ENCODE measurements at regions not wholly inside any gene's neighbourhood (a gene's known extent, or its start where the extent isn't known, plus 50 kb on each side); places are given as distances from the start of the nearest gene placed in this dataset.

DNA sequence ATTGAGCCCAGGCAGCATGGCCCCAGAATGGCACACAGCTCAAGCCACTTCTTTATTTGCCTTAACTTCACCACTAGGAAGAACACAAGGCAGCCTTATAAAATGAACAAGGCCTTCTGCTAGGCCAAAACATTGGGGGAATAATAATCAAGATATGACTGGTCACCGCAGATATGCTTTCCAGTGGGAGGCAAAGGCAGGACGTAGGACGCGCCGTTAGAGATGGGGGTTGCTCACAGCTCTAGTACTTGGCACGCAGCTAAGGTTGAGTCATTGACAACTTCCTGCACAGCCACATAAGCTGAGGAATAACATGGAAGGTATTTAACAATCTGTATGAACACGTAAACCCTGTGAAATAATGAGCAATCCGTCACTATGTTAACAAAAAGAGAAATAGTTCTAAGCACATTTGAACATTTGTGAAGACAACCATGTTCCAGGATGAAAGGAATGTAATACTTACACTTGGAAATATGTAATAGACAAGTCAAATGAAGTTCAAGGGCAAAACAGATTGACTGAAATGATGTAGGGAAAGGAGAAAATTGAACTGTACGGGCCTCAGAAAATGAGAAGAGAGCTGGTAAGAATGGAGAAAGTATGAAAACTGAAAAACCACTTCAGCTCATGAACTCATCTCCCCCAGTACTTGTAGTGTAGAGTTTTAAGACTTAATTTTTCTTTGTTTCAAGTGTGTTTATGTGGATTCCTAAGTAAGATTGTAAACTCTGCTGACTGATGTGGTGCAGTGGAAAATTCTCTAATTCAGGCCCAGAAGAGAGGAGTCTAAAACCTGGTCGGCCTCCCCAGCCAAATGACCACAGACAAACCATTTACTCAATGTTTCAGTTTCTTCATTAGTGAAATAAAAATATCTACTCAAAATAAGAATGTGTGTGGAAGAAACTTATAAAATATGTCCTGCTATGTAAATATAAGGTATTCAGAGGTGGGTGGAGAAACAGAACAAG lies 59.3 kb upstream of the CCDC91 start:
- Histone ChIP-seq H3K9me1 (replicated peaks; ENCODE audit: control insufficient read depth, extremely low read depth, insufficient read depth, low read length) (no peaks in the 10 kb centered on the region), H3K27ac (ENCODE audit: insufficient read depth, low read depth, low read length) (peak overlapping the region; percentile 84), H3K4me1 (ENCODE audit: control insufficient read depth, extremely low read depth, insufficient read depth, low read length) (peaks cover 21% of the 10 kb centered on the region), H3K4me2 (ENCODE audit: insufficient read depth, low read length) (peak overlapping the region; percentile 51), H2AFZ (ENCODE audit: low read depth, low read length) (peak overlapping the region; percentile 41), H4K20me1 (replicated peaks; ENCODE audit: control insufficient read depth, extremely low read depth, insufficient read depth, low read length) (no peaks in the 10 kb centered on the region), H3K27me3 (ENCODE audit: control insufficient read depth in 2 of 2, insufficient read depth in 2 of 2, low read length in 2 of 2) (no peaks in the 10 kb centered on the region), H3K4me3 (replicated peaks in 1 of 3; ENCODE audit: insufficient read depth in 1 of 3, low read depth in 1 of 3, low read length in 3 of 3) (no peak overlapping the region), H3K9ac (replicated peaks; ENCODE audit: extremely low read depth, insufficient read depth, low read length) (peak overlapping the region; percentile 60), H3K36me3 (ENCODE audit: control insufficient read depth in 2 of 2, extremely low read depth in 1 of 2, insufficient read depth in 2 of 2, low read length in 2 of 2) (no peaks in the 10 kb centered on the region), H3K79me2 (ENCODE audit: control insufficient read depth, insufficient read depth, low read length) (no peaks in the 10 kb centered on the region), H3K9me3 (replicated peaks; ENCODE audit: control insufficient read depth, insufficient read depth, low read length) (no peaks in the 10 kb centered on the region)
- POLR2A ChIA-PET, result interaction anchor here (0.8 kb wide), 1 partner anchor 398 kb away, joined by 3 read pairs; no protein-coding TSS in a partner anchor
- TF ChIP-seq JUN (IDR thresholded peaks at IDR 0.05; ENCODE audit: borderline replicate concordance, insufficient read depth, insufficient read length, low read depth) (peak; percentile 94), CTCF (IDR thresholded peaks at IDR 0.05; ENCODE audit: extremely low read depth in 1 of 2, insufficient read depth in 1 of 2, low read depth in 1 of 2, low read length in 2 of 2) (no peak), MYC (IDR thresholded peaks at IDR 0.05; ENCODE audit: low read depth, low read length) (no peak), EZH2 (IDR thresholded peaks at IDR 0.05; ENCODE audit: borderline replicate concordance, low read depth, low read length, severe bottlenecking) (no peak), POLR2AphosphoS5 (IDR thresholded peaks at IDR 0.05; ENCODE audit: insufficient read depth, low read depth, low read length) (peak; percentile 84), POLR2A (IDR thresholded peaks at IDR 0.05; ENCODE audit: low read depth, low read length) (no peak), FOS (IDR thresholded peaks at IDR 0.05; ENCODE audit: borderline replicate concordance, insufficient read depth, low read length) (peak; percentile 95), GATA2 (IDR thresholded peaks at IDR 0.05; ENCODE audit: insufficient read depth, insufficient read length, low read depth, low read length) (peak; percentile 77)
- TF ChIP-seq, protein P1, sequence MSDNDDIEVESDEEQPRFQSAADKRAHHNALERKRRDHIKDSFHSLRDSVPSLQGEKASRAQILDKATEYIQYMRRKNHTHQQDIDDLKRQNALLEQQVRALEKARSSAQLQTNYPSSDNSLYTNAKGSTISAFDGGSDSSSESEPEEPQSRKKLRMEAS (IDR thresholded peaks at IDR 0.05; ENCODE audit: insufficient read depth, insufficient read length), result no peak
- intact Hi-C loops (cut with micrococcal nuclease), result loop anchor here (1.0 to 2.0 kb wide), 6 partner anchors 42 to 832 kb away; no protein-coding TSS in a partner anchor
- TSS peak; percentile 96 for BruUV-seq (replicated peaks)
- DNase-seq (ENCODE audit: low read depth, low spot score) (peak; percentile 99), FAIRE-seq (peak; percentile 93)
- dilution Hi-C loops (cut with MboI; ENCODE audit: extremely low pct_ligation_motif_present, low sequenced_read_pairs), result no loop called here
- CTCF ChIA-PET, result interaction anchor here (1.0 to 1.3 kb wide), 4 partner anchors 18 to 309 kb away, joined by 3 to 5 read pairs (median 4); no protein-coding TSS in a partner anchor
